H1 (cell line): ENCODE measurements at regions not wholly inside any gene's neighbourhood (a gene's known extent, or its start where the extent isn't known, plus 50 kb on each side); places are given as distances from the start of the nearest gene placed in this dataset.

Experiments used
- ASH2L ChIP-seq: fragments of 200-600, 300-600 bp; sonication (generic); IDR thresholded peaks from one replicate; pipeline ENCODE4 v1.7.1; 2017; ENCODE audit warnings: low read length
- CHD2 ChIP-seq: IDR thresholded peaks from 2 replicates; pipeline ENCODE4 v1.6.1; 2012; ENCODE audit warnings: low read length, improper control_type of control experiment
- RBBP5 ChIP-seq: IDR thresholded peaks from 2 replicates; pipeline ENCODE4 v1.7.1; 2012; ENCODE audit warnings: low read depth, mild to moderate bottlenecking, inconsistent platforms, low read length, moderate library complexity, borderline replicate concordance
- SRF ChIP-seq: IDR thresholded peaks from 2 replicates; pipeline ENCODE4 v1.6.1; 2011; ENCODE audit warnings: mild to moderate bottlenecking, low read depth, low read length, moderate library complexity
- USF2 ChIP-seq: IDR thresholded peaks from 2 replicates; pipeline ENCODE4 v1.6.1; 2011; ENCODE audit warnings: low read length, improper control_type of control experiment
- ZNF274 ChIP-seq: IDR thresholded peaks from 2 replicates; pipeline ENCODE4 v1.7.0; 2012; ENCODE audit warnings: low read length, borderline replicate concordance; ENCODE audit errors: extremely low read depth
- TF ChIP-seq, protein P1 (sequence below): fragments of 300-600 bp; sonication (generic); IDR thresholded peaks from 2 replicates; pipeline ENCODE4 v1.7.1; 2012; ENCODE audit warnings: low read length, moderate library complexity, mild to moderate bottlenecking, inconsistent platforms; ENCODE audit not compliant: insufficient replicate concordance
- TF ChIP-seq, protein P2 (sequence below), 3 experiments: IDR thresholded peaks; 1 replicate in 2 of 3; 2 replicates in 1 of 3; pipeline versions ENCODE4 v1.5.1 to v1.6.1; 2011; ENCODE audit warnings: low read length in 3 of 3, mild to moderate bottlenecking in 3 of 3, inconsistent platforms in 2 of 3, low read depth in 1 of 3, moderate library complexity in 1 of 3; ENCODE audit not compliant: insufficient read depth in 1 of 3; ENCODE audit errors: control extremely low read depth in 1 of 3

DNA sequence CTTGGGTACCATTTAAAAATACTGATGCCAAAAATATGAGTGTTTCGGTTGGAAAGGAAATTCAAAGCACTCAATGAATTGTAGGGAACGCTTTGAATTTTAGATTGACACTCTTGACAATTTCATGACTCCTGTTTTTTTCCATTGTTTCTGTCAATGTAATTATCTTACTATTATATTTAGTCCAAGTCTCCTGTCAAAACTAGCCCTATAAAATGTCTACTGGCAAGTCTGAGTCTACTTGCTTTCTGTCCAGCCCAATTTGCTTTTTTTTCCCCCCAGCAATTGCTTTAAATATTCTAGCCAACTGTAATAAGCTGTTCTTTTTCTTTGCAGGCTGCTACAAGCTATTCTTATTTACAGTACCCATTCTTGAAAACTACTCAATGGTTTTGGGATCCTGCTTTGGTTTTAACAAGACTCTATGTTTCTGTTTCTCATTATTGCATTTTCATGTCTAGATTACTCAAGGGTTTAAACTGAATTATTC is 1103.9 kb upstream of the GJE1 start (continued):
- TF ChIP-seq, protein P1, sequence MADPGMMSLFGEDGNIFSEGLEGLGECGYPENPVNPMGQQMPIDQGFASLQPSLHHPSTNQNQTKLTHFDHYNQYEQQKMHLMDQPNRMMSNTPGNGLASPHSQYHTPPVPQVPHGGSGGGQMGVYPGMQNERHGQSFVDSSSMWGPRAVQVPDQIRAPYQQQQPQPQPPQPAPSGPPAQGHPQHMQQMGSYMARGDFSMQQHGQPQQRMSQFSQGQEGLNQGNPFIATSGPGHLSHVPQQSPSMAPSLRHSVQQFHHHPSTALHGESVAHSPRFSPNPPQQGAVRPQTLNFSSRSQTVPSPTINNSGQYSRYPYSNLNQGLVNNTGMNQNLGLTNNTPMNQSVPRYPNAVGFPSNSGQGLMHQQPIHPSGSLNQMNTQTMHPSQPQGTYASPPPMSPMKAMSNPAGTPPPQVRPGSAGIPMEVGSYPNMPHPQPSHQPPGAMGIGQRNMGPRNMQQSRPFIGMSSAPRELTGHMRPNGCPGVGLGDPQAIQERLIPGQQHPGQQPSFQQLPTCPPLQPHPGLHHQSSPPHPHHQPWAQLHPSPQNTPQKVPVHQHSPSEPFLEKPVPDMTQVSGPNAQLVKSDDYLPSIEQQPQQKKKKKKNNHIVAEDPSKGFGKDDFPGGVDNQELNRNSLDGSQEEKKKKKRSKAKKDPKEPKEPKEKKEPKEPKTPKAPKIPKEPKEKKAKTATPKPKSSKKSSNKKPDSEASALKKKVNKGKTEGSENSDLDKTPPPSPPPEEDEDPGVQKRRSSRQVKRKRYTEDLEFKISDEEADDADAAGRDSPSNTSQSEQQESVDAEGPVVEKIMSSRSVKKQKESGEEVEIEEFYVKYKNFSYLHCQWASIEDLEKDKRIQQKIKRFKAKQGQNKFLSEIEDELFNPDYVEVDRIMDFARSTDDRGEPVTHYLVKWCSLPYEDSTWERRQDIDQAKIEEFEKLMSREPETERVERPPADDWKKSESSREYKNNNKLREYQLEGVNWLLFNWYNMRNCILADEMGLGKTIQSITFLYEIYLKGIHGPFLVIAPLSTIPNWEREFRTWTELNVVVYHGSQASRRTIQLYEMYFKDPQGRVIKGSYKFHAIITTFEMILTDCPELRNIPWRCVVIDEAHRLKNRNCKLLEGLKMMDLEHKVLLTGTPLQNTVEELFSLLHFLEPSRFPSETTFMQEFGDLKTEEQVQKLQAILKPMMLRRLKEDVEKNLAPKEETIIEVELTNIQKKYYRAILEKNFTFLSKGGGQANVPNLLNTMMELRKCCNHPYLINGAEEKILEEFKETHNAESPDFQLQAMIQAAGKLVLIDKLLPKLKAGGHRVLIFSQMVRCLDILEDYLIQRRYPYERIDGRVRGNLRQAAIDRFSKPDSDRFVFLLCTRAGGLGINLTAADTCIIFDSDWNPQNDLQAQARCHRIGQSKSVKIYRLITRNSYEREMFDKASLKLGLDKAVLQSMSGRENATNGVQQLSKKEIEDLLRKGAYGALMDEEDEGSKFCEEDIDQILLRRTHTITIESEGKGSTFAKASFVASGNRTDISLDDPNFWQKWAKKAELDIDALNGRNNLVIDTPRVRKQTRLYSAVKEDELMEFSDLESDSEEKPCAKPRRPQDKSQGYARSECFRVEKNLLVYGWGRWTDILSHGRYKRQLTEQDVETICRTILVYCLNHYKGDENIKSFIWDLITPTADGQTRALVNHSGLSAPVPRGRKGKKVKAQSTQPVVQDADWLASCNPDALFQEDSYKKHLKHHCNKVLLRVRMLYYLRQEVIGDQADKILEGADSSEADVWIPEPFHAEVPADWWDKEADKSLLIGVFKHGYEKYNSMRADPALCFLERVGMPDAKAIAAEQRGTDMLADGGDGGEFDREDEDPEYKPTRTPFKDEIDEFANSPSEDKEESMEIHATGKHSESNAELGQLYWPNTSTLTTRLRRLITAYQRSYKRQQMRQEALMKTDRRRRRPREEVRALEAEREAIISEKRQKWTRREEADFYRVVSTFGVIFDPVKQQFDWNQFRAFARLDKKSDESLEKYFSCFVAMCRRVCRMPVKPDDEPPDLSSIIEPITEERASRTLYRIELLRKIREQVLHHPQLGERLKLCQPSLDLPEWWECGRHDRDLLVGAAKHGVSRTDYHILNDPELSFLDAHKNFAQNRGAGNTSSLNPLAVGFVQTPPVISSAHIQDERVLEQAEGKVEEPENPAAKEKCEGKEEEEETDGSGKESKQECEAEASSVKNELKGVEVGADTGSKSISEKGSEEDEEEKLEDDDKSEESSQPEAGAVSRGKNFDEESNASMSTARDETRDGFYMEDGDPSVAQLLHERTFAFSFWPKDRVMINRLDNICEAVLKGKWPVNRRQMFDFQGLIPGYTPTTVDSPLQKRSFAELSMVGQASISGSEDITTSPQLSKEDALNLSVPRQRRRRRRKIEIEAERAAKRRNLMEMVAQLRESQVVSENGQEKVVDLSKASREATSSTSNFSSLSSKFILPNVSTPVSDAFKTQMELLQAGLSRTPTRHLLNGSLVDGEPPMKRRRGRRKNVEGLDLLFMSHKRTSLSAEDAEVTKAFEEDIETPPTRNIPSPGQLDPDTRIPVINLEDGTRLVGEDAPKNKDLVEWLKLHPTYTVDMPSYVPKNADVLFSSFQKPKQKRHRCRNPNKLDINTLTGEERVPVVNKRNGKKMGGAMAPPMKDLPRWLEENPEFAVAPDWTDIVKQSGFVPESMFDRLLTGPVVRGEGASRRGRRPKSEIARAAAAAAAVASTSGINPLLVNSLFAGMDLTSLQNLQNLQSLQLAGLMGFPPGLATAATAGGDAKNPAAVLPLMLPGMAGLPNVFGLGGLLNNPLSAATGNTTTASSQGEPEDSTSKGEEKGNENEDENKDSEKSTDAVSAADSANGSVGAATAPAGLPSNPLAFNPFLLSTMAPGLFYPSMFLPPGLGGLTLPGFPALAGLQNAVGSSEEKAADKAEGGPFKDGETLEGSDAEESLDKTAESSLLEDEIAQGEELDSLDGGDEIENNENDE, result no peak
- TF ChIP-seq USF2, result no peak
- no peak for TF ChIP-seq ZNF274
- TF ChIP-seq CHD2, result no peak
- no peak for TF ChIP-seq ASH2L
- TF ChIP-seq SRF, result no peak
- TF ChIP-seq, protein P2, sequence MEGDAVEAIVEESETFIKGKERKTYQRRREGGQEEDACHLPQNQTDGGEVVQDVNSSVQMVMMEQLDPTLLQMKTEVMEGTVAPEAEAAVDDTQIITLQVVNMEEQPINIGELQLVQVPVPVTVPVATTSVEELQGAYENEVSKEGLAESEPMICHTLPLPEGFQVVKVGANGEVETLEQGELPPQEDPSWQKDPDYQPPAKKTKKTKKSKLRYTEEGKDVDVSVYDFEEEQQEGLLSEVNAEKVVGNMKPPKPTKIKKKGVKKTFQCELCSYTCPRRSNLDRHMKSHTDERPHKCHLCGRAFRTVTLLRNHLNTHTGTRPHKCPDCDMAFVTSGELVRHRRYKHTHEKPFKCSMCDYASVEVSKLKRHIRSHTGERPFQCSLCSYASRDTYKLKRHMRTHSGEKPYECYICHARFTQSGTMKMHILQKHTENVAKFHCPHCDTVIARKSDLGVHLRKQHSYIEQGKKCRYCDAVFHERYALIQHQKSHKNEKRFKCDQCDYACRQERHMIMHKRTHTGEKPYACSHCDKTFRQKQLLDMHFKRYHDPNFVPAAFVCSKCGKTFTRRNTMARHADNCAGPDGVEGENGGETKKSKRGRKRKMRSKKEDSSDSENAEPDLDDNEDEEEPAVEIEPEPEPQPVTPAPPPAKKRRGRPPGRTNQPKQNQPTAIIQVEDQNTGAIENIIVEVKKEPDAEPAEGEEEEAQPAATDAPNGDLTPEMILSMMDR (IDR thresholded peaks at IDR 0.05; ENCODE audit: control extremely low read depth in 1 of 3, insufficient read depth in 1 of 3, low read depth in 1 of 3, low read length in 3 of 3), result no peak
- TF ChIP-seq RBBP5, result no peak
